Astrocyte (in vitro differentiated cells and primary cell): ENCODE measurements at regions not wholly inside any gene's neighbourhood (a gene's known extent, or its start where the extent isn't known, plus 50 kb on each side); places are given as distances from the start of the nearest gene placed in this dataset.

ENCODE experiments used
- DNase-seq: peaks from one replicate; pipeline ENCODE4 v3.0.0-alpha.2; 2010; ENCODE audit warnings: low read depth
- FAIRE-seq: peaks from 2 replicates; lab custom pipeline; 2011; peaks lifted over from hg19 to GRCh38; lab: Jason Lieb, UNC
- H2AFZ ChIP-seq: 2 replicates; pipeline ENCODE4 v1.6.0; 2012; ENCODE audit warnings: low read depth, low read length, inconsistent platforms
- H3K27ac ChIP-seq: 2 replicates; pipeline ENCODE4 v1.5.1; 2011; ENCODE audit warnings: low read depth, low read length, inconsistent platforms
- H3K27me3 ChIP-seq: 2 replicates; pipeline ENCODE4 v1.6.0; 2011; ENCODE audit warnings: low read length, inconsistent platforms; ENCODE audit not compliant: insufficient read depth
- H3K36me3 ChIP-seq: 2 replicates; pipeline ENCODE4 v1.5.1; 2011; ENCODE audit warnings: low read length, inconsistent platforms; ENCODE audit not compliant: insufficient read depth
- H3K4me1 ChIP-seq: 2 replicates; pipeline ENCODE4 v1.5.1; 2011; ENCODE audit warnings: low read length, inconsistent platforms; ENCODE audit not compliant: insufficient read depth
- H3K4me2 ChIP-seq: 2 replicates; pipeline ENCODE4 v1.6.0; 2012; ENCODE audit warnings: low read length, inconsistent platforms
- H3K4me3 ChIP-seq: 2 replicates; pipeline ENCODE4 v1.5.1; 2011; ENCODE audit warnings: low read depth, mild to moderate bottlenecking, low read length, inconsistent platforms; ENCODE audit not compliant: insufficient read depth
- H3K79me2 ChIP-seq: 2 replicates; pipeline ENCODE4 v1.6.0; 2012; ENCODE audit warnings: mild to moderate bottlenecking, low read length, inconsistent platforms; ENCODE audit not compliant: insufficient read depth
- H3K9ac ChIP-seq: 2 replicates; pipeline ENCODE4 v1.6.0; 2012; ENCODE audit warnings: mild to moderate bottlenecking, low read length, inconsistent platforms
- H3K9me3 ChIP-seq: 2 replicates; pipeline ENCODE4 v1.5.1; 2012; ENCODE audit warnings: low read depth, mild to moderate bottlenecking, low read length, inconsistent platforms; ENCODE audit not compliant: insufficient read depth
- H4K20me1 ChIP-seq: 2 replicates; pipeline ENCODE4 v1.6.0; 2012; ENCODE audit warnings: low read length, inconsistent platforms; ENCODE audit not compliant: insufficient read depth
- H3K27ac Mint-ChIP-seq: one replicate; pipeline ENCODE4 v1.8.0; 2021; ENCODE audit warnings: mild to moderate bottlenecking, mixed read lengths; ENCODE audit not compliant: unreplicated experiment
- H3K27me3 Mint-ChIP-seq: one replicate; pipeline ENCODE4 v1.8.0; 2021; ENCODE audit warnings: low read depth, mixed read lengths; ENCODE audit not compliant: unreplicated experiment
- H3K36me3 Mint-ChIP-seq: one replicate; pipeline ENCODE4 v1.8.0; 2021; ENCODE audit warnings: low read depth, mixed read lengths; ENCODE audit not compliant: unreplicated experiment
- H3K4me1 Mint-ChIP-seq: one replicate; pipeline ENCODE4 v1.8.0; 2021; ENCODE audit warnings: low read depth, mixed read lengths; ENCODE audit not compliant: unreplicated experiment
- H3K4me3 Mint-ChIP-seq: one replicate; pipeline ENCODE4 v1.8.0; 2021; ENCODE audit warnings: mild to moderate bottlenecking, moderate library complexity, mixed read lengths; ENCODE audit not compliant: unreplicated experiment
- H3K9me3 Mint-ChIP-seq: one replicate; pipeline ENCODE4 v1.8.0; 2021; ENCODE audit warnings: mild to moderate bottlenecking, mixed read lengths; ENCODE audit not compliant: unreplicated experiment
- EZH2 ChIP-seq: IDR thresholded peaks from 2 replicates; pipeline ENCODE4 v1.6.1; 2012; ENCODE audit warnings: mild to moderate bottlenecking, low read length, inconsistent platforms; ENCODE audit not compliant: insufficient read depth
- TF ChIP-seq, protein P1 (sequence below): IDR thresholded peaks from 2 replicates; pipeline ENCODE4 v1.5.1; 2011; ENCODE audit warnings: low read depth, mild to moderate bottlenecking, inconsistent platforms, low read length, moderate library complexity; ENCODE audit not compliant: insufficient read depth

DNA sequence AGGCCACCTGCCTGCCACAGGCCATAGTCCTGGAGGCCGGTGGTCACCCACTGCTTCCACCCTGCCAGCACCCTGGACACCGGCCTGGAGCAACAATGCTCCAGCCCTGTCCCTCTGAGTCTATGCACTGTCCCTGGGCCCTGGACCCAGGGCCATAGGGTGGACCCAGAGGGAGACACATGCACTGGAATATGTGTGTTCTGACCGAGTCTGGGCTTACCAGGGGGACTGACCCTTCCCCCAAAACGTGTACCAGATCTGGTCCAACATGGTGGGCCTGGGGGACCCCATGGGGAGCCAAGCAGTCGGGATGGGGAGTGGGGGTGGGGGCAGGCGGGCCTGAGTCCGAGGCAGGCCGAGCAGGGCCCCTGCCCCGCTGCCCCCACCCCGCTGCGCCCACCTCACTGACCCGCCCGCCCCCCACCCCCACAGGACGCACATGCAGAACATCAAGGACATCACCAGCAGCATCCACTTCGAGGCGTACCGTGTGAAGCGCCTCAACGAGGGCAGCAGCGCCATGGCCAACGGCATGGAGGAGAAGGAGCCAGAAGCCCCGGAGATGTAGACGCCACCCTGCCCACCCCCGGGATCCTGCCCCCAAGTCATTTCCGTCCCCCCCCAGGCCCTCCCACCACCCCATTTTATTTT lies 357.4 kb downstream of the SEC14L1 start:
- Histone ChIP-seq H3K27ac (no peak overlapping the region), H2AFZ (no peak overlapping the region), H3K79me2 (no peaks in the 10 kb centered on the region), H3K4me3 (no peak overlapping the region), H3K27me3 (no peaks in the 10 kb centered on the region), H3K4me2 (no peak overlapping the region), H3K9ac (no peak overlapping the region), H3K36me3 (peaks cover 11% of the 10 kb centered on the region), H4K20me1 (peaks cover 33% of the 10 kb centered on the region), H3K4me1 (peaks cover 6% of the 10 kb centered on the region), H3K9me3 (no peaks in the 10 kb centered on the region)
- Mint-ChIP-seq H3K36me3 (peaks cover 14% of the 10 kb centered on the region), H3K4me3 (no peak overlapping the region), H3K27ac (no peak overlapping the region), H3K27me3 (no peaks in the 10 kb centered on the region), H3K4me1 (peaks cover 1% of the 10 kb centered on the region), H3K9me3 (no peaks in the 10 kb centered on the region)
- FAIRE-seq (no peak), DNase-seq (no peak)
- no peak for TF ChIP-seq EZH2
- TF ChIP-seq, protein P1, sequence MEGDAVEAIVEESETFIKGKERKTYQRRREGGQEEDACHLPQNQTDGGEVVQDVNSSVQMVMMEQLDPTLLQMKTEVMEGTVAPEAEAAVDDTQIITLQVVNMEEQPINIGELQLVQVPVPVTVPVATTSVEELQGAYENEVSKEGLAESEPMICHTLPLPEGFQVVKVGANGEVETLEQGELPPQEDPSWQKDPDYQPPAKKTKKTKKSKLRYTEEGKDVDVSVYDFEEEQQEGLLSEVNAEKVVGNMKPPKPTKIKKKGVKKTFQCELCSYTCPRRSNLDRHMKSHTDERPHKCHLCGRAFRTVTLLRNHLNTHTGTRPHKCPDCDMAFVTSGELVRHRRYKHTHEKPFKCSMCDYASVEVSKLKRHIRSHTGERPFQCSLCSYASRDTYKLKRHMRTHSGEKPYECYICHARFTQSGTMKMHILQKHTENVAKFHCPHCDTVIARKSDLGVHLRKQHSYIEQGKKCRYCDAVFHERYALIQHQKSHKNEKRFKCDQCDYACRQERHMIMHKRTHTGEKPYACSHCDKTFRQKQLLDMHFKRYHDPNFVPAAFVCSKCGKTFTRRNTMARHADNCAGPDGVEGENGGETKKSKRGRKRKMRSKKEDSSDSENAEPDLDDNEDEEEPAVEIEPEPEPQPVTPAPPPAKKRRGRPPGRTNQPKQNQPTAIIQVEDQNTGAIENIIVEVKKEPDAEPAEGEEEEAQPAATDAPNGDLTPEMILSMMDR = no peak

DNA sequence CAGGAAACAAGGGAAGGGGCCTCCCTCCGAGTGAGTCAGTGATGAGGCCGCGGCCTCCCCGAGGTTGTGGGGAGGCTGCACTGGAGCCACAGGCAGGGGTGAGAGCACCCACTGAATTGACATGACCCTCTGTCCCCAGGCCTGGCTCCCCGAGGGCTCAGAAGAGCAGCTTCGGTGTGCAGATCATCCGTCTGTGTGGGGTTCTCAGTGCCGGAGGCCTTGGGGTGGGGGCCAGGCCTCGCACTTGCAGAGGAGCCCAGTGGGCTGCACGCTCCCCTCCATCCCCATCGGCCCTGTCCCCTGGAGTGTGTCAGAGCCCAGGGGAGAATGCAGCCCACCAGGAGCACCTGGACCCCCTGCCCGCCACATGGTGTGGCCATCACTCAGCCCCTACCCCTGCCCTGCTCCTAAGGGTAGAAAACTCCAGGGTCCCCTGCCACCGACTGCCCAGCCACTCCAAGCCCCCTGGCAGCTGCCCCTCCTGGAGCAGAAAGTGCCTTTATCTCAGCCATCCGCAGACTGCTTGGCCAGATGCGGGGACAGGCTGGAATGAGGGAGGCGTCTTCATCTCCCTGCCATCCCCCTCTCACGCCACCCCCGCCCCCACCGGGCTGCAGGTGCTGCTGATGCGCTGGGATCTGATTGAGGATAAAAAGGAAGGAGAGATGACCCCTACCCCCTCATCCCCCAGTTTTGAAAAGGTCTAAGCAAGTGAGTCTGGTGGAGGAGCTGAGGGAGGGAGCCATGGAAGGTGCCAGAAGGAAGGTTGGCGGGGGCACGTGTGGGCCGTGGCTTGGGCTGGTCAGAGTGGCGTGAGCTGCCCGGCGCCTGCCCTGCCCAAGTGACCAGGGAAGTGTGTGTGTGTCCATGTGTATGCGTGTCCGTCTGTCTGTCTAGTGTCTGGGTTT lies 358.3 kb downstream of the SEC14L1 start:
- no peak overlapping the region for H3K27ac Mint-ChIP-seq
- no peak for FAIRE-seq

More for the DNA sequence above, 358.3 kb downstream of the SEC14L1 start:
- no peak for TF ChIP-seq EZH2
- TF ChIP-seq, protein P1 = no peak
- H3K4me1 Mint-ChIP-seq = peaks cover 1% of the 10 kb centered on the region
- Histone ChIP-seq H3K36me3 (peaks cover 7% of the 10 kb centered on the region), H3K4me2 (no peak overlapping the region), H2AFZ (no peak overlapping the region), H3K27me3 (no peaks in the 10 kb centered on the region), H3K9me3 (no peaks in the 10 kb centered on the region), H3K4me3 (no peak overlapping the region), H3K27ac (no peak overlapping the region), H3K4me1 (peaks cover 6% of the 10 kb centered on the region), H3K9ac (no peak overlapping the region), H3K79me2 (no peaks in the 10 kb centered on the region), H4K20me1 (peaks cover 31% of the 10 kb centered on the region)
- DNase-seq = no peak
- H3K4me3 Mint-ChIP-seq = no peak overlapping the region
- no peaks in the 10 kb centered on the region for H3K27me3 Mint-ChIP-seq
- H3K36me3 Mint-ChIP-seq = peaks cover 15% of the 10 kb centered on the region
- no peaks in the 10 kb centered on the region for H3K9me3 Mint-ChIP-seq
